NCI-H82 (cell line): ENCODE measurements at regions not wholly inside any gene's neighbourhood (a gene's known extent, or its start where the extent isn't known, plus 50 kb on each side); places are given as distances from the start of the nearest gene placed in this dataset.

ENCODE experiments used
- DNase-seq: peaks from one replicate; lab custom pipeline; 2025; lab: John Stamatoyannopoulos, UW

- DNase-seq = no peak
Observed at GRCh38 chr6:90807791-90808701, 221.2 kb upstream of the MAP3K7 start.

GRCh38 chr6:90805619-90806155 lies 218.8 kb upstream of the MAP3K7 start:
- DNase-seq = no peak

GRCh38 chr6:90803956-90804355 lies 217.1 kb upstream of the MAP3K7 start:
- no peak for DNase-seq

- DNase-seq = no peak
Observed at GRCh38 chr6:90795078-90795477, 208.2 kb upstream of the MAP3K7 start.

- DNase-seq = no peak
Observed at GRCh38 chr6:90793771-90794170, 206.9 kb upstream of the MAP3K7 start.

GRCh38 chr6:90790696-90791095 lies 203.8 kb upstream of the MAP3K7 start:
- DNase-seq = no peak

- DNase-seq = no peak
Observed at GRCh38 chr6:90790058-90790457, 203.2 kb upstream of the MAP3K7 start.

- no peak for DNase-seq
Observed at GRCh38 chr6:90788781-90789180, 201.9 kb upstream of the MAP3K7 start.

- DNase-seq = no peak
Observed at GRCh38 chr6:90787446-90787845, 200.6 kb upstream of the MAP3K7 start.

GRCh38 chr6:90780778-90781177 lies 193.9 kb upstream of the MAP3K7 start:
- DNase-seq = no peak

GRCh38 chr6:90780141-90780540 lies 193.3 kb upstream of the MAP3K7 start:
- DNase-seq = no peak

GRCh38 chr6:90778417-90779203 lies 191.7 kb upstream of the MAP3K7 start:
- no peak for DNase-seq

GRCh38 chr6:90770778-90771177 lies 183.9 kb upstream of the MAP3K7 start:
- no peak for DNase-seq

- no peak for DNase-seq
Observed at GRCh38 chr6:90765895-90766294, 179.0 kb upstream of the MAP3K7 start.

GRCh38 chr6:90765491-90765890 lies 178.6 kb upstream of the MAP3K7 start:
- no peak for DNase-seq

GRCh38 chr6:90764001-90764400 lies 177.1 kb upstream of the MAP3K7 start:
- peak; percentile 45 for DNase-seq

- DNase-seq = no peak
Observed at GRCh38 chr6:90759664-90760063, 172.8 kb upstream of the MAP3K7 start.

- no peak for DNase-seq
Observed at GRCh38 chr6:90758741-90759140, 171.9 kb upstream of the MAP3K7 start.

GRCh38 chr6:90753820-90754643 lies 167.2 kb upstream of the MAP3K7 start:
- DNase-seq = no peak

- DNase-seq = no peak
Observed at GRCh38 chr6:90739802-90740201, 152.9 kb upstream of the MAP3K7 start.

GRCh38 chr6:90739339-90739738 lies 152.5 kb upstream of the MAP3K7 start:
- peak; percentile 1 for DNase-seq

GRCh38 chr6:90730151-90730673 lies 143.3 kb upstream of the MAP3K7 start:
- DNase-seq = no peak
